Activated CD4-positive, alpha-beta T cell treated with anti-CD3 and anti-CD28 coated beads, Interleukin-2, amount 50 U/mL, for 4 hours (primary cell): ENCODE measurements at regions not wholly inside any gene's neighbourhood (a gene's known extent, or its start where the extent isn't known, plus 50 kb on each side); places are given as distances from the start of the nearest gene placed in this dataset.

Source experiments
- DNase-seq, 2 experiments: peaks; one replicate each; pipeline ENCODE4 v3.0.0-alpha.2; 2020

GRCh38 chr12:104858611-104859543 is 99.2 kb downstream of the SLC41A2 start:
- no peak for DNase-seq

- no peak for DNase-seq
Observed at GRCh38 chr12:104856531-104856930, 101.6 kb downstream of the SLC41A2 start.

GRCh38 chr12:104855599-104855998 is 102.5 kb downstream of the SLC41A2 start:
- no peak for DNase-seq

- DNase-seq = no peak
Observed at GRCh38 chr12:104852896-104853295, 105.2 kb downstream of the SLC41A2 start.

- no peak for DNase-seq
Observed at GRCh38 chr12:104852102-104852501, 106.0 kb downstream of the SLC41A2 start.

GRCh38 chr12:104850781-104851180 is 107.3 kb downstream of the SLC41A2 start:
- no peak for DNase-seq

GRCh38 chr12:104846056-104846767 is 111.9 kb downstream of the SLC41A2 start:
- DNase-seq = no peak

GRCh38 chr12:104844123-104844522 is 114.0 kb downstream of the SLC41A2 start:
- no peak for DNase-seq

- no peak for DNase-seq
Observed at GRCh38 chr12:104840262-104840661, 117.8 kb downstream of the SLC41A2 start.

GRCh38 chr12:104835317-104835716 is 122.8 kb downstream of the SLC41A2 start:
- no peak for DNase-seq

- DNase-seq = no peak
Observed at GRCh38 chr12:104834607-104835006, 123.5 kb downstream of the SLC41A2 start.

GRCh38 chr12:104833756-104834155 is 124.3 kb downstream of the SLC41A2 start:
- DNase-seq = no peak

- DNase-seq = no peak
Observed at GRCh38 chr12:104828015-104828414, 130.1 kb downstream of the SLC41A2 start.

- no peak for DNase-seq
Observed at GRCh38 chr12:104827587-104827986, 130.5 kb downstream of the SLC41A2 start.

- DNase-seq = no peak
Observed at GRCh38 chr12:104825408-104825807, 132.7 kb downstream of the SLC41A2 start.

- no peak for DNase-seq
Observed at GRCh38 chr12:104823985-104824461, 134.1 kb downstream of the SLC41A2 start.

- no peak for DNase-seq
Observed at GRCh38 chr12:104822941-104823340, 135.1 kb downstream of the SLC41A2 start.

GRCh38 chr12:104816845-104817503 is 141.1 kb downstream of the SLC41A2 start:
- no peak for DNase-seq

GRCh38 chr12:104815935-104816334 is 142.2 kb downstream of the SLC41A2 start:
- DNase-seq = no peak

GRCh38 chr12:104814944-104815343 is 143.1 kb downstream of the SLC41A2 start:
- no peak for DNase-seq
